EH (cell line): ENCODE measurements at regions not wholly inside any gene's neighbourhood (a gene's known extent, or its start where the extent isn't known, plus 50 kb on each side); places are given as distances from the start of the nearest gene placed in this dataset.

Source experiments
- DNase-seq: peaks from one replicate; pipeline ENCODE4 v3.0.0-alpha.2; 2015; ENCODE audit warnings: low read depth

GRCh38 chr18:33817096-33817495 lies 239.1 kb downstream of the ASXL3 start:
- no peak for DNase-seq

GRCh38 chr18:33814546-33814945 lies 236.5 kb downstream of the ASXL3 start:
- DNase-seq, result no peak

- no peak for DNase-seq
These were observed 234.2 kb downstream of the ASXL3 start for GRCh38 chr18:33812186-33812585.

- no peak for DNase-seq
These were observed 227.6 kb downstream of the ASXL3 start for GRCh38 chr18:33805592-33805991.

DNA sequence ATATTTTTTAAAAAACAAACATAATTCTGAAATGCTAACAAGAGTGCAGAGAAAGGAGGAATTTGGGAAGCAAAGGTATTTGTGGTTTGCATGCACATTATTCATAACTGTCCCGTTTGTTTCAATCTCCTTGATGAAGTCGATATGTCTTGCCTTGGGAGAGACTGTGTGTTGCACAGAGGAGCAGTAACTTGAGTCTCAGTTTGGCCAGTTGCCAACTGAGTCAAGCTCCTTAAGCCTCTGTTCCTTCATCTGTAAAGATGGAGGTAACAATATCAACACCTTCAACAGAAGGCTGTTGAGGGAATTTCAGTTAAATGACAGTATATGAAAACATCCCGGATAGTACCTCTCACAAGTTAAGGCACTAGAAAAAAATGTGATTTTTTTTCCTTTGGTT lies 226.2 kb downstream of the ASXL3 start:
- no peak for DNase-seq

DNA sequence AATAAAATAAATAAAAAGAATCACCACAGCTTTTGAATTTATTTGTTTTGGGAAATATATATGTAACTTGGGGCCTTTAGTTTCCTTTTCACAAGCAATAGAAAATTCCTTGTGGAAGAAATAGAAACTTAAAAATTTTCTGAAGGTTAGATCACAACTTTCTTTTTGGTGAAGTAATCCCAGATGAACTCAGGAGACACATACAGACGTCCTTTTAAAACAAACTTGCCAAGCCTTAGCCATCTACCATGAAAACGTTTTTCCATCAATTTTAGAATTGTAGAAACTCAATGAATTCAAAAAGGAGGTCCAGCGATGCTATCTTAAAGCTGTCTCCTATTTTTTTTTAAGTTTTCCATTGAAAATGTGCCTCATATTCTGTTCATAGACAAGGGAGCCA lies 225.6 kb downstream of the ASXL3 start:
- no peak for DNase-seq

GRCh38 chr18:33802955-33803354 lies 224.9 kb downstream of the ASXL3 start:
- DNase-seq, result no peak
